Heart left ventricle (tissue), 13 donors: ENCODE measurements at regions not wholly inside any gene's neighbourhood (a gene's known extent, or its start where the extent isn't known, plus 50 kb on each side); places are given as distances from the start of the nearest gene placed in this dataset.

ENCODE experiments used
- POLR2A ChIP-seq, 2 donors: fragments of 450-650 bp; IDR thresholded peaks; one replicate each; pipeline ENCODE4 v1.6.1; 2017; ENCODE audit warnings: antibody characterized with exemption in 2 of 2, mild to moderate bottlenecking in 2 of 2, moderate library complexity in 2 of 2
- TF ChIP-seq, protein P1 (sequence below), 12 donors: fragments of 200-600 bp; sonication (generic) in 4 of 12; IDR thresholded peaks; one replicate each; pipeline versions ENCODE4 v1.5.0 to v1.8.0; 2018 to 2022; ENCODE audit warnings: antibody characterized with exemption in 12 of 12, mild to moderate bottlenecking in 5 of 12
- donor health status: ischemic (EF 13 %, LVEDD 7.1; RV severe dilation, severe dysfunction).
- donor health status: DM: no; HTN: yes; CAD: no.
- donor health status: DM: no; HTN: no; CAD: no.
- donor health status: ischemic (EF 25% LVEDD 6.9; RV normal size, moderate dysfunction).
- donor health status: ischemic (EF 25% LVEDD 5.7; RV mildly dilated, moderate dysfunction).
- donor health status: ischemic (EF 35%, LVEDD 5.7; RV mildly dilated, moderate dysfunction).
- donor health status: nonischemic (EF 11% LVEDD 7.7; RV severe dilation, severe dysfunction).
- donor health status: DM: yes; HTN: yes; CAD: no.
- donor health status: PGD.
- donor health status: ischemic (EF 29% LVEDD 5.4; RV normal size, mild dysfunction).
- donor health status: nonischemic (EF 23%, LVEDD 6.1; RV moderate dilation, normal function).

DNA sequence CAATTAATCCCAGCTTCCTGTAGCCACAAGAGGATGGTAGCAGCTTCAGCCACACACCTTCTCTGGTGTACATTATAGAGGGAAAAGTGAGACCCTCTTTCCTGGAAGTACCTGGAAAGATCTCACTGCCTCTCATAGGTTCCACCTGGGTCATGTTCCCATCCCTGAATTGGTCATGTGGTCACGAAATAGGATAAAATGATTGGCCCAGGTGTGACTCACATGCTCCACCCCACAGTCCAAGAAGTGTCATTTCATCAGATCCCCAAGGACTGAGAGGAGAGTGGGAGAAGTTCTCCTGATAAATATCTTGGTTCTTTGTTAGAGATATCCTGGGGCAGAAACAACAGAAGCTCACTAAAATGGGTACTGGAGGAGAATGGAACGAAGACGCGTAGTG, 142.4 kb downstream of the QRSL1 start:
- TF ChIP-seq POLR2A (IDR thresholded peaks at IDR 0.05), result no peak
- TF ChIP-seq, protein P1, sequence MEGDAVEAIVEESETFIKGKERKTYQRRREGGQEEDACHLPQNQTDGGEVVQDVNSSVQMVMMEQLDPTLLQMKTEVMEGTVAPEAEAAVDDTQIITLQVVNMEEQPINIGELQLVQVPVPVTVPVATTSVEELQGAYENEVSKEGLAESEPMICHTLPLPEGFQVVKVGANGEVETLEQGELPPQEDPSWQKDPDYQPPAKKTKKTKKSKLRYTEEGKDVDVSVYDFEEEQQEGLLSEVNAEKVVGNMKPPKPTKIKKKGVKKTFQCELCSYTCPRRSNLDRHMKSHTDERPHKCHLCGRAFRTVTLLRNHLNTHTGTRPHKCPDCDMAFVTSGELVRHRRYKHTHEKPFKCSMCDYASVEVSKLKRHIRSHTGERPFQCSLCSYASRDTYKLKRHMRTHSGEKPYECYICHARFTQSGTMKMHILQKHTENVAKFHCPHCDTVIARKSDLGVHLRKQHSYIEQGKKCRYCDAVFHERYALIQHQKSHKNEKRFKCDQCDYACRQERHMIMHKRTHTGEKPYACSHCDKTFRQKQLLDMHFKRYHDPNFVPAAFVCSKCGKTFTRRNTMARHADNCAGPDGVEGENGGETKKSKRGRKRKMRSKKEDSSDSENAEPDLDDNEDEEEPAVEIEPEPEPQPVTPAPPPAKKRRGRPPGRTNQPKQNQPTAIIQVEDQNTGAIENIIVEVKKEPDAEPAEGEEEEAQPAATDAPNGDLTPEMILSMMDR (IDR thresholded peaks at IDR 0.05), result no peak
